ENCODE measurements at regions not wholly inside any gene's neighbourhood (a gene's known extent, or its start where the extent isn't known, plus 50 kb on each side); places are given as distances from the start of the nearest gene placed in this dataset.

DNA sequence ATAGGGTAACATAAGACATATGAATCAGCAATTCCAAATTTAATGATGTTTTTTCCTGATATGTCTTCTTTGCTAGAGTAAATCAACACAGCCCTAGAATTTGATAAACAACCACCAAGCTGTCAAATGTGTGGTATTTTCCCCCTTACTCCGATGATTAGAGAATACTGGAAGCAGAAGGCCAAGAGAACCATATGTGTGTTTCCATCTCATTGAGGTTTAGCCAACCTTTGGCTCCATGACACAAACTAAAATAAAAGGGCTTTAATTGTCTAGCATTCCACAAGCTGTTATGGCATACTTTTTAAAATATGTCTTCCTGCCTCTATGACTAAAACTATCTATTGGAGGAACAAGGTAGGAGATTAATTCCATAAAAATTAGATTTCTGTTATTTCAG lies 1222.4 kb upstream of the AGA start:
- TF ChIP-seq POLR2A (IDR thresholded peaks at IDR 0.05; ENCODE audit: low read length) (no peak), GATA1 (IDR thresholded peaks at IDR 0.05; ENCODE audit: low read depth, low read length) (no peak)

Data from erythroblast (primary cell).